ENCODE measurements at regions not wholly inside any gene's neighbourhood (a gene's known extent, or its start where the extent isn't known, plus 50 kb on each side); places are given as distances from the start of the nearest gene placed in this dataset.

- FAIRE-seq, result no peak
- ChIA-PET POLR2A (ENCODE audit: partially characterized antibody) (no interaction called here), CTCF (ENCODE audit: partially characterized antibody) (interaction anchor here (1.1 to 1.2 kb wide), 3 partner anchors 16 to 1440 kb away, joined by 3 to 4 read pairs (median 3); no protein-coding TSS in a partner anchor)
- H2AK5ac ChIP-seq (ENCODE audit: low read depth, low read length), result no peak overlapping the region
- H4K91ac ChIP-seq (replicated peaks; ENCODE audit: insufficient read length, low read length), result no peak overlapping the region
- H2BK12ac ChIP-seq (ENCODE audit: low read depth, low read length), result no peak overlapping the region
- H2AFZ ChIP-seq (ENCODE audit: low read length), result no peak overlapping the region
- no peaks in the 10 kb centered on the region for H4K20me1 ChIP-seq (replicated peaks in 1 of 2; ENCODE audit: control insufficient read depth in 1 of 2, insufficient read depth in 2 of 2, low read length in 2 of 2)
- no peaks in the 10 kb centered on the region for H3K27me3 ChIP-seq (replicated peaks in 1 of 4; ENCODE audit: control insufficient read depth in 3 of 4, extremely low read depth in 1 of 4, insufficient read depth in 3 of 4, low read length in 3 of 4)
- H3K79me2 ChIP-seq (ENCODE audit: control insufficient read depth in 1 of 2, insufficient read depth in 2 of 2, low read length in 2 of 2), result no peaks in the 10 kb centered on the region
- H2BK120ac ChIP-seq (replicated peaks; ENCODE audit: low read depth, low read length), result no peak overlapping the region
- no peak overlapping the region for H3K27ac ChIP-seq (ENCODE audit: low read depth, low read length)
- no peak for DNase-seq (ENCODE audit: low read depth in 1 of 2, low spot score in 2 of 2)
- H3K23me2 ChIP-seq (ENCODE audit: low read depth, low read length), result no peaks in the 10 kb centered on the region
- H3K14ac ChIP-seq (ENCODE audit: insufficient read length), result no peak overlapping the region
- no peak overlapping the region for H3K23ac ChIP-seq (ENCODE audit: insufficient read length)
- no peaks in the 10 kb centered on the region for H3K79me1 ChIP-seq (ENCODE audit: low read depth, low read length)
- H3K56ac ChIP-seq (replicated peaks; ENCODE audit: insufficient read length, low read depth, low read length), result no peak overlapping the region
- H3K4me2 ChIP-seq (ENCODE audit: insufficient read depth in 1 of 2, low read depth in 2 of 2, low read length in 2 of 2), result no peak overlapping the region
- H3K9ac ChIP-seq (replicated peaks in 1 of 4; ENCODE audit: extremely low read depth in 1 of 4, low read depth in 3 of 4, low read length in 3 of 4), result no peak overlapping the region
- no peak overlapping the region for H2BK5ac ChIP-seq (ENCODE audit: low read depth, low read length)
- no peaks in the 10 kb centered on the region; a peak in 1 of 8 replicates for H3K36me3 ChIP-seq (ENCODE audit: control insufficient read depth in 2 of 4, insufficient read depth in 4 of 4, low read length in 3 of 4)
- no peak overlapping the region for H2BK20ac ChIP-seq (ENCODE audit: low read length)
- H3K4me1 ChIP-seq (replicated peaks in 1 of 4; ENCODE audit: control insufficient read depth in 3 of 4, insufficient read depth in 4 of 4, low read length in 3 of 4), result no peaks in the 10 kb centered on the region
- no peak overlapping the region for H4K5ac ChIP-seq (ENCODE audit: insufficient read length, low read depth, low read length)
- no peak overlapping the region for H3K18ac ChIP-seq (ENCODE audit: extremely low read depth, low read length)
- no peak for TF ChIP-seq SIRT6 (IDR thresholded peaks at IDR 0.05; ENCODE audit: low read length)
- TF ChIP-seq BCL11A (IDR thresholded peaks at IDR 0.05; ENCODE audit: low read depth in 2 of 2, low read length in 2 of 2), result no peak
- no peak for TF ChIP-seq TEAD4 (IDR thresholded peaks at IDR 0.05; ENCODE audit: low read depth, low read length)
- TF ChIP-seq SIX5 (IDR thresholded peaks at IDR 0.05; ENCODE audit: low read depth, low read length), result no peak
- no peak for TF ChIP-seq HDAC2 (IDR thresholded peaks at IDR 0.05; ENCODE audit: borderline replicate concordance in 1 of 2, low read depth in 2 of 2, low read length in 2 of 2)
- TF ChIP-seq MAX (IDR thresholded peaks at IDR 0.05), result no peak
- no peak for TF ChIP-seq TBP (IDR thresholded peaks at IDR 0.05; ENCODE audit: low read depth, low read length)
- TF ChIP-seq CBX8 (IDR thresholded peaks at IDR 0.05; ENCODE audit: borderline replicate concordance, low read depth, low read length), result no peak
- TF ChIP-seq PHF8 (conservative IDR thresholded peaks at IDR 0.05; ENCODE audit: low read depth, low read length), result no peak
- H2BK15ac ChIP-seq (ENCODE audit: low read length), result no peak overlapping the region
- no peak overlapping the region for H3K4ac ChIP-seq (replicated peaks; ENCODE audit: insufficient read length, low read depth, low read length)
- H4K8ac ChIP-seq (ENCODE audit: extremely low read depth, insufficient read depth, low read length), result no peak overlapping the region
- H3K4me3 ChIP-seq (ENCODE audit: extremely low read depth in 1 of 4, insufficient read depth in 2 of 4, low read depth in 3 of 4, low read length in 4 of 4), result no peak overlapping the region
- 81% methylated on average over 5 of the region's 5 CpGs; no CpG with 5 or more reads in 1 of the 2 experiments for WGBS, 2 experiments (ENCODE audit: extremely low coverage in 1 of 2, insufficient coverage in 1 of 2, insufficient read length in 1 of 2, insufficient replicate concordance in 2 of 2, low coverage in 1 of 2, low lambda C conversion rate in 2 of 2, missing lambda C conversion rate in 1 of 2)
- no peaks in the 10 kb centered on the region for H3K9me3 ChIP-seq (ENCODE audit: insufficient read depth in 2 of 2, low read depth in 1 of 2, low read length in 1 of 2)
These were observed 166.3 kb upstream of the USP24 start for GRCh38 chr1:55381491-55381890.
